ENCODE measurements at regions not wholly inside any gene's neighbourhood (a gene's known extent, or its start where the extent isn't known, plus 50 kb on each side); places are given as distances from the start of the nearest gene placed in this dataset.

DNA sequence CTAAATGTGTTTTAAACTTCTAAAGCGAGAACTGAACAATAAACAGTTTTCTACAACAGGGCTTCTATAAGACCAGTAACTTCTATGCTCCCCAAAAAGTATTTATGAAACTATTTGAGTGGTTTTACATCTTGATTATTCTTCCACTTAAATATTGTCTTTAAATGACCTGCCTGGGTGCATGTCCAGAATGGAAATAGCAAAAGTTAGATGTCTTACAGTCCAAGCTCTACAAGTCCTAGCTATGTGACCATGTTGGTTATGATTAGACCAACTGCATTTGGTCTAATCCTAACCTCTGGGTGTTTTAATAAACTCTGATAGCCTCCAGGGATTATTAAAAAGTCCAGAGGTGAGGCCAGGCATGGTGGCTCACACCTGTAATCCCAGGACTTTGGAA lies 79.0 kb upstream of the ATXN3L start:
- TF ChIP-seq CTCF (IDR thresholded peaks at IDR 0.05), result no peak

DNA sequence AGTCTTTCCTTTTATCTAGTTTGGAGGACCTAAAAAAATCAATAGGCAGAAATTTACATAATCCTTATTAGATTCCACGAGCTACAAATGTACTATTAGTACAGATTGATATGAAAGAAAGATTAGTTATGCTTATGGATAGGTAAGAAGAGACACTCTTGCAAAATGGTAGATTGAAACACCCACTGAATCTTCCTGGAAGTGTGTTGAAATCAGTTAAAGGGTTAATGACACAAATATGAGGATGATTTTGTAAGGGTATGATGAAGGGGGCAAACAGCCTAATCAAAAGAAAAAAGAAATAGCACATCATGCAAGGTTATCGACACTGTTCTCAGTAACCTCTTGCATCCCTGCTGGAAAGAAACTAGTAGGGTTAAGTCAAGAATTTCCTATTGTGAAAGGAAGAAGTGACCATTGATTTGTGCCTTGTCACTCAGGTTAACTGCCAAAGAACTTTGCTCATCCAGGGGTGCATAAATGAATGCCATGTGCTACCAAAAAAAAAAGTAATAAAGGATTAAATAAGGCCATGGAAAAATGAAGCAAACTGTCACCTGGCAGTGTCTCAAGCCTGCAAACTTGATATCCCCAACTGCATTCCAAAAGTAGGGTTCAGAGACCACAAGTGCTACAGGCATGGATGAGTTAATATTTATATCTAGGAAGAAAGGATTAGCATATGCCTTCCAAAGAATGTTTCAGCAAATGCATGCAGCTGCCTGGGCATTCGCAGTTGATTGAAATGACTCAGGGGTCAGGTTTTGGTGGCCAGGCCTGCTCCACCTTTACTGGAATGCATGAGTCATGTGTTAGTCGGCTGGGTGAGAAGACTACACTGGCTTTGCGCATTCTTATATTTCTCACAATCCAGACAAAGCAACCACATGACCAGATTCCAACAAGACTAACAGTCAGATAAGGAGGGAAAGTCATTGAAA lies 78.3 kb upstream of the ATXN3L start:
- no peak for TF ChIP-seq CTCF (IDR thresholded peaks at IDR 0.05)

DNA sequence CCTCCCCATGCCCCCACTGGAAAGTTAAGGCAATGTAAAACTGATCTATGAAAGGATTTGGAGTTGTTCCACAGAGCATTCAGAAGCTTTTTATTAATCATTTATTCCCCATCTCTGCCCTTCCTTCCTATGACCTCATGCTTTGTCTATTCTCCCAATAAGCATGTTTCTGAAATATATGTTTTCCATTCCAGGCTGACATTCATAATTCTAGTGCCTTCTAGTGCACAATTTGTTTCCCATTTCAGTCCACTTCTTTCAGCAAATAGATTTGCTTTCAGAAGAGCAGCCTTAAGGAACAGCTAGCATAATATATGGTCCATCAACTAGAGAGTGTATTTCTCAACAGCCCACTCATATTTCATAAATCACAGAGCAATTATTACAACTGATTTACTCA lies 77.1 kb upstream of the ATXN3L start:
- TF ChIP-seq CTCF (IDR thresholded peaks at IDR 0.05), result no peak

DNA sequence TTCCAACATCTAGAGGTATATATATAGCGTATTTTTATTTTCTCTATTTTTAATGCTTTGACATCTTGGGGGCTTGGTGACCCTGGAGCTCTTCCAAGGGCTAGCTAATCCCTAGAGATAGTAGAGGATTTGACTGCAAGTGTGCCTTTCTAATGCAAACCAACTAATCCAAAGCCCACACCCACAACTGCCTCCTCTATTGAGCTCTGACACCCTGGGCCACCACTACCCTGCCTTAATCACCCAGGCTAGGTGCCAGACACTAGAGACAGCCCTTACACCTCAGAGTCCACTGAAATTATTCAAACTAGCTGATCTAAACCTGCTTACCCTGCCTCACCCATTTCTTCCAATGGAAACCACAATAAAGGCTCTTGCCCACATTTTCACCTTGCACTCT lies 69.6 kb upstream of the ATXN3L start:
- TF ChIP-seq CTCF (IDR thresholded peaks at IDR 0.05), result no peak

- TF ChIP-seq CTCF (IDR thresholded peaks at IDR 0.05), result no peak
Observed at GRCh38 chrX:13387666-13388494, 68.0 kb upstream of the ATXN3L start.

DNA sequence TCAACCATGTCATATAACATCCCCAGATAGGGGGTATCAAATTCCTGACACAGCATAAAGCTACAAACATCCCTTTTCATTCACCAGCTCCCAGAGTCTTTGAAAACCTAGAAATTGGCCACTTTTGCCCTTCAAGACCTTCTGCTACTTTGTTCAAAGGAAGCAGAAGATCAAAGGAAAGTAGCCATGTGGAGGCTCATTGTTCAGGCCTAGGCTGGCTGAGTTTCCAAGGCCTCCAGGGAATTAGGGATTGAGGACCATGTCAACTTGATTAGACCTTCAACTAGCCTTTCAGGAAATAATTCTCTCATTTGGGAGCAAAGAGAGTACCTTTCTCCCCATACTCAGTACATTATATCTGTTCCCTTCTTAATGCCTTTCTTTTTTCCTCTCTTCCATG lies 66.8 kb upstream of the ATXN3L start:
- no peak for TF ChIP-seq CTCF (IDR thresholded peaks at IDR 0.05)

DNA sequence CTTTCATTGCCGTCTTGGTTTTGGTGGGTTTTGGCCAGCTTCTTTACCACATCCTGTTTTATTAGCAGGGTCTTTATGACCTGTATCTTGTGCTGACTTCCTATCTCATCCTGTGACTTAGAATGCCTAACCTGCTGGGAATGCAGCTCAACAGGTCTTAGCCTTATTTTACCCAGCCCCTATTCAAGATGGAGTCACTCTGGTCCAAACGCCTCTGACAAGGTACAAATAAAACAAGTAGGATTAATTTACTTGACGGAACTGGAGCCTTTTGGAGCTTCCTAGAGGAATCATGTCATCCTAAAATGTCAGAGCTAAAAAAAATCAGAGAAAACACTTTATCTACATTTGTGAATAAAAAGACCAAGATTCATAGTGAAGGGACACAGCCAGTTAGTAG lies 66.2 kb upstream of the ATXN3L start:
- no peak for TF ChIP-seq CTCF (IDR thresholded peaks at IDR 0.05)
